GM19025 (cell line): ENCODE measurements at regions not wholly inside any gene's neighbourhood (a gene's known extent, or its start where the extent isn't known, plus 50 kb on each side); places are given as distances from the start of the nearest gene placed in this dataset.
"Not testable (repeated sequence)": the region's sequence is repeated elsewhere in the genome, so short reads cannot be mapped to it uniquely, and the experiment has no call there.

ENCODE experiments used
- ATAC-seq: cut with Tn5 transposase; IDR thresholded peaks from one replicate; pipeline ENCODE4 v1.9.1; 2021; ENCODE audit warnings: mild to moderate bottlenecking, low read depth, moderate library complexity; ENCODE audit not compliant: unreplicated experiment

GRCh38 chr3:104150724-104151123 is 1216.0 kb upstream of the ALCAM start:
- ATAC-seq: no peak

- ATAC-seq: no peak
Observed at GRCh38 chr3:104154896-104155295, 1211.8 kb upstream of the ALCAM start.

- no peak for ATAC-seq
Observed at GRCh38 chr3:104165866-104166265, 1200.8 kb upstream of the ALCAM start.

- no peak for ATAC-seq
Observed at GRCh38 chr3:104168386-104168785, 1198.3 kb upstream of the ALCAM start.

- no peak for ATAC-seq
Observed at GRCh38 chr3:104175696-104176095, 1191.0 kb upstream of the ALCAM start.

GRCh38 chr3:104176706-104177105 is 1190.0 kb upstream of the ALCAM start:
- no peak for ATAC-seq

GRCh38 chr3:104178680-104179079 is 1188.0 kb upstream of the ALCAM start:
- ATAC-seq: no peak

GRCh38 chr3:104180906-104181305 is 1185.8 kb upstream of the ALCAM start:
- ATAC-seq: no peak

- ATAC-seq: no peak
Observed at GRCh38 chr3:104190681-104191080, 1176.0 kb upstream of the ALCAM start.

- no peak for ATAC-seq
Observed at GRCh38 chr3:104198131-104198530, 1168.6 kb upstream of the ALCAM start.

- no peak for ATAC-seq
Observed at GRCh38 chr3:104206925-104207324, 1159.8 kb upstream of the ALCAM start.

GRCh38 chr3:104214277-104214676 is 1152.4 kb upstream of the ALCAM start:
- no peak for ATAC-seq

- no peak for ATAC-seq
Observed at GRCh38 chr3:104214937-104215336, 1151.8 kb upstream of the ALCAM start.

- not testable (repeated sequence) for ATAC-seq
Observed at GRCh38 chr3:104219046-104219445, 1147.7 kb upstream of the ALCAM start.

- ATAC-seq: no peak
Observed at GRCh38 chr3:104234442-104235194, 1132.1 kb upstream of the ALCAM start.

GRCh38 chr3:104244680-104245220 is 1122.0 kb upstream of the ALCAM start:
- no peak for ATAC-seq

- no peak for ATAC-seq
Observed at GRCh38 chr3:104245261-104245660, 1121.4 kb upstream of the ALCAM start.

- no peak for ATAC-seq
Observed at GRCh38 chr3:104245981-104246380, 1120.7 kb upstream of the ALCAM start.

- no peak for ATAC-seq
Observed at GRCh38 chr3:104257486-104257885, 1109.2 kb upstream of the ALCAM start.

- no peak for ATAC-seq
Observed at GRCh38 chr3:104263477-104263876, 1103.2 kb upstream of the ALCAM start.

GRCh38 chr3:104266219-104266618 is 1100.5 kb upstream of the ALCAM start:
- not testable (repeated sequence) for ATAC-seq

GRCh38 chr3:104269771-104270170 is 1096.9 kb upstream of the ALCAM start:
- ATAC-seq: no peak
